WTC11 (cell line): ENCODE measurements at regions not wholly inside any gene's neighbourhood (a gene's known extent, or its start where the extent isn't known, plus 50 kb on each side); places are given as distances from the start of the nearest gene placed in this dataset.

Experiments
- ATAC-seq: fragments of 200-7000 bp; cut with Tn5 transposase; 2 replicates; pipeline ENCODE4 v1.10.0; 2021; ENCODE audit warnings: mild to moderate bottlenecking, moderate library complexity
- CTCF ChIA-PET: fragments of 300-600 bp; sonication (Branson Sonifier 250); formaldehyde crosslinking; loops from one replicate; lab custom pipeline; 2021; ENCODE audit warnings: antibody characterized with exemption; lab: Charles Lee
- POLR2A ChIA-PET: fragments of 350-600 bp; sonication (Branson Sonifier 250); formaldehyde crosslinking; loops from one replicate; lab custom pipeline; 2021; ENCODE audit warnings: antibody characterized with exemption; lab: Charles Lee
- DNase-seq: peaks from one replicate; pipeline ENCODE4 v3.0.0; 2021; ENCODE audit warnings: low spot score
- H3K27ac Mint-ChIP-seq: 2 replicates; pipeline ENCODE4 v1.8.0; 2021; ENCODE audit warnings: mixed read lengths
- H3K27me3 Mint-ChIP-seq: 2 replicates; pipeline ENCODE4 v1.8.0; 2021; ENCODE audit warnings: low read depth, mild to moderate bottlenecking, moderate library complexity, mixed read lengths
- H3K36me3 Mint-ChIP-seq: 2 replicates; pipeline ENCODE4 v1.8.0; 2021; ENCODE audit warnings: mixed read lengths
- H3K4me1 Mint-ChIP-seq: 2 replicates; pipeline ENCODE4 v1.8.0; 2022; ENCODE audit warnings: mixed read lengths
- H3K4me3 Mint-ChIP-seq: 2 replicates; pipeline ENCODE4 v1.8.0; 2021; ENCODE audit warnings: mild to moderate bottlenecking, moderate library complexity, mixed read lengths
- H3K9me3 Mint-ChIP-seq: 2 replicates; pipeline ENCODE4 v1.8.0; 2021; ENCODE audit warnings: mixed read lengths
- CREB1 ChIP-seq: sonication (generic); formaldehyde crosslinking; IDR thresholded peaks from 2 replicates; pipeline ENCODE4 v1.8.0; 2023; ENCODE audit warnings: mild to moderate bottlenecking, missing genetic modification reagents
- CREM ChIP-seq: sonication (generic); formaldehyde crosslinking; IDR thresholded peaks from 2 replicates; pipeline ENCODE4 v1.8.1; 2022; ENCODE audit warnings: mild to moderate bottlenecking, missing genetic modification reagents, moderate library complexity
- ESRRA ChIP-seq: sonication (generic); formaldehyde crosslinking; IDR thresholded peaks from 2 replicates; pipeline ENCODE4 v1.8.1; 2022; ENCODE audit warnings: mild to moderate bottlenecking, missing genetic modification reagents, borderline replicate concordance
- ETV6 ChIP-seq: sonication (generic); formaldehyde crosslinking; IDR thresholded peaks from 2 replicates; pipeline ENCODE4 v1.8.1; 2022; ENCODE audit warnings: mild to moderate bottlenecking, missing genetic modification reagents
- FOXJ3 ChIP-seq: sonication (generic); formaldehyde crosslinking; IDR thresholded peaks from 2 replicates; pipeline ENCODE4 v1.9.0; 2021; ENCODE audit warnings: missing genetic modification reagents, mild to moderate bottlenecking, borderline replicate concordance
- GTF2I ChIP-seq: fragments of 250-450 bp; sonication (Bioruptor Pico); conservative IDR thresholded peaks from 2 replicates; pipeline ENCODE4 v1.4.0; 2021; ENCODE audit warnings: mild to moderate bottlenecking
- JAZF1 ChIP-seq: fragments of 250-450 bp; sonication (Bioruptor Pico); IDR thresholded peaks from 2 replicates; pipeline ENCODE4 v1.9.0; 2021; ENCODE audit warnings: moderate library complexity, mild to moderate bottlenecking, inconsistent platforms
- KAT7 ChIP-seq: sonication (generic); formaldehyde crosslinking; IDR thresholded peaks from 2 replicates; pipeline ENCODE4 v1.8.1; 2023; ENCODE audit warnings: missing genetic modification reagents, mild to moderate bottlenecking, borderline replicate concordance
- MXD4 ChIP-seq: fragments of 250-450 bp; sonication (Bioruptor Pico); IDR thresholded peaks from 2 replicates; pipeline ENCODE4 v1.8.0; 2021; ENCODE audit warnings: mild to moderate bottlenecking, moderate library complexity, borderline replicate concordance
- NFE2L1 ChIP-seq: sonication (generic); formaldehyde crosslinking; IDR thresholded peaks from 2 replicates; pipeline ENCODE4 v1.8.1; 2023; ENCODE audit warnings: missing genetic modification reagents
- NR2C2 ChIP-seq: sonication (generic); formaldehyde crosslinking; IDR thresholded peaks from 2 replicates; pipeline ENCODE4 v1.8.0; 2022; ENCODE audit warnings: mild to moderate bottlenecking, missing genetic modification reagents
- NR3C1 ChIP-seq: sonication (generic); formaldehyde crosslinking; conservative IDR thresholded peaks from 2 replicates; pipeline ENCODE4 v1.8.1; 2023; ENCODE audit warnings: low read depth, mild to moderate bottlenecking, missing genetic modification reagents
- PRDM15 ChIP-seq: sonication (generic); formaldehyde crosslinking; IDR thresholded peaks from 2 replicates; pipeline ENCODE4 v1.8.0; 2022; ENCODE audit warnings: missing genetic modification reagents
- PRRX2 ChIP-seq: fragments of 250-450 bp; sonication (Bioruptor Pico); IDR thresholded peaks from 2 replicates; pipeline ENCODE4 v1.8.0; 2021; ENCODE audit warnings: mild to moderate bottlenecking
- SMAD3 ChIP-seq: sonication (generic); formaldehyde crosslinking; IDR thresholded peaks from 2 replicates; pipeline ENCODE4 v1.8.0; 2022; ENCODE audit warnings: missing genetic modification reagents, mild to moderate bottlenecking, borderline replicate concordance
- SMAD4 ChIP-seq: sonication (generic); formaldehyde crosslinking; IDR thresholded peaks from 2 replicates; pipeline ENCODE4 v1.8.0; 2022; ENCODE audit warnings: mild to moderate bottlenecking, missing genetic modification reagents
- TEAD4 ChIP-seq: sonication (generic); formaldehyde crosslinking; IDR thresholded peaks from 2 replicates; pipeline ENCODE4 v1.8.0; 2022; ENCODE audit warnings: mild to moderate bottlenecking, missing genetic modification reagents
- TF ChIP-seq, protein P1 (sequence below): sonication (generic); formaldehyde crosslinking; conservative IDR thresholded peaks from 2 replicates; pipeline ENCODE4 v1.8.1; 2022; ENCODE audit warnings: mild to moderate bottlenecking, missing genetic modification reagents
- TF ChIP-seq, protein P2 (sequence below): fragments of 250-450 bp; sonication (Bioruptor Pico); IDR thresholded peaks from 2 replicates; pipeline ENCODE4 v2.1.2; 2022; ENCODE audit warnings: mild to moderate bottlenecking, moderate library complexity
- TF ChIP-seq, protein P3 (sequence below): sonication (generic); formaldehyde crosslinking; IDR thresholded peaks from 2 replicates; pipeline ENCODE4 v1.8.1; 2023; ENCODE audit warnings: mild to moderate bottlenecking, missing genetic modification reagents

DNA sequence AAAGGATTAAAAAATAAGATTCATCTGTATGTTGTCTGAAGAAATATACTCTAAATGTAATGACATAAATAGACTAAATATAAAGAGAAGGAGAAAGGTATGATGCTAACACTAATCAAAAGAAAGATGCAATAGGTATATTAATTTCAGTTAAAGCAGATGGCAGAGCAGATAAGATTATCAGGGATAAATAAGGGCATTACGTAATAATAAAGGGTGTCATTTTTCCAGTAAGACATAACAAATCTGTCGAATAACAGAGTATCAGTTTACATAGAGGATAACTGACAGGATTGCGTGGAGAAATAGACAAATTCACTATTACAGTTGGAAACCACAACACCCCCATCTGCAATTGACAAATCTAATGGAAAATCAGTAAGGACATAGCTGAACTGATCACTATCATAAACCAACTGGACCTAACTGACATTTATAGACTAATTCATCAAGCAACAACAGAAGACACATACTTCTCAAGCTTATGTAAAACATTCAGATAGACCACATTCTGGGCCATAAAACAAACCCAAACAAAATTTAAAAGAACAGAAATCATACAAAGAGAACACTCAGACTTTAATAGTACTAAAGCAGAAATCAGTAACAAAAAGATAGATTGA, 384.1 kb upstream of the COBL start:
- H3K4me1 Mint-ChIP-seq = no peaks in the 10 kb centered on the region
- no peak overlapping the region for H3K27ac Mint-ChIP-seq
- ATAC-seq = no peak
- peaks cover 6% of the 10 kb centered on the region; the same call in 1 of the 2 replicates for H3K36me3 Mint-ChIP-seq
- no peaks in the 10 kb centered on the region for H3K27me3 Mint-ChIP-seq
- TF ChIP-seq ESRRA (no peak), KAT7 (CRISPR knock-in tag) (no peak), GTF2I (no peak), NR2C2 (CRISPR knock-in tag) (no peak)
- TF ChIP-seq, all 79 proteins: peak for 0
- Mint-ChIP-seq H3K9me3 (peaks cover 19% of the 10 kb centered on the region), H3K4me3 (no peak overlapping the region)
- POLR2A ChIA-PET = no interaction called here
- DNase-seq = no peak
- CTCF ChIA-PET = no interaction called here

DNA sequence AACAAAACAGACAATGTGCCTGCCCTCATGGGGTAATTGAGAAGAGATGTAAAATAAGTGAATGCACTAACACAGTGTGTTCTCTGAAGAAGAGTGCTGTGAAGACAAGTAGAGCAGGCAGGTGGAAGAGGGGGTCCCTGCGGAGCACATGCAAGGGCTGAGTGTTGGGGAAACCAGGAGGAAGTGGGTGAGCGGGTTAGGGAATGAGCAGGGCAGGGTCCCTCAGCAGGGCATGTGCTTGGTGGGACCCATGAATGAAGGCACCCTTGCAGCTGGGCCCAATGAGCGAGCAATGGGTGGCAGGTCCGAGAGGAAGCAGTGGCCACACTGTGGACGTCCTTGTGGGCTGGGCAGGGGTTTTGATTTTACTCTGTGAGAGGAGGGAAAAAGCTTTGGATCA, 376.6 kb upstream of the COBL start:
- no peak for DNase-seq
- ChIA-PET CTCF (no interaction called here), POLR2A (no interaction called here)
- ATAC-seq = no peak
- no peaks in the 10 kb centered on the region for H3K9me3 Mint-ChIP-seq
- no peaks in the 10 kb centered on the region for H3K36me3 Mint-ChIP-seq
- H3K4me3 Mint-ChIP-seq = no peak overlapping the region
- peaks cover 8% of the 10 kb centered on the region for H3K4me1 Mint-ChIP-seq
- H3K27me3 Mint-ChIP-seq = no peaks in the 10 kb centered on the region
- TF ChIP-seq PRDM15 (CRISPR knock-in tag) (no peak), JAZF1 (CRISPR knock-in tag) (no peak), TEAD4 (CRISPR knock-in tag) (no peak), CREM (CRISPR knock-in tag) (no peak), CREB1 (CRISPR knock-in tag) (no peak), SMAD3 (CRISPR knock-in tag) (no peak), NFE2L1 (CRISPR knock-in tag) (no peak), NR3C1 (CRISPR knock-in tag) (no peak), MXD4 (CRISPR knock-in tag) (no peak), FOXJ3 (no peak), PRRX2 (CRISPR knock-in tag) (no peak), GTF2I (no peak), ETV6 (CRISPR knock-in tag) (no peak), SMAD4 (CRISPR knock-in tag) (no peak)
- TF ChIP-seq, protein P1, sequence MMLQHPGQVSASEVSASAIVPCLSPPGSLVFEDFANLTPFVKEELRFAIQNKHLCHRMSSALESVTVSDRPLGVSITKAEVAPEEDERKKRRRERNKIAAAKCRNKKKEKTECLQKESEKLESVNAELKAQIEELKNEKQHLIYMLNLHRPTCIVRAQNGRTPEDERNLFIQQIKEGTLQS (CRISPR knock-in tag) = no peak
- TF ChIP-seq, protein P2, sequence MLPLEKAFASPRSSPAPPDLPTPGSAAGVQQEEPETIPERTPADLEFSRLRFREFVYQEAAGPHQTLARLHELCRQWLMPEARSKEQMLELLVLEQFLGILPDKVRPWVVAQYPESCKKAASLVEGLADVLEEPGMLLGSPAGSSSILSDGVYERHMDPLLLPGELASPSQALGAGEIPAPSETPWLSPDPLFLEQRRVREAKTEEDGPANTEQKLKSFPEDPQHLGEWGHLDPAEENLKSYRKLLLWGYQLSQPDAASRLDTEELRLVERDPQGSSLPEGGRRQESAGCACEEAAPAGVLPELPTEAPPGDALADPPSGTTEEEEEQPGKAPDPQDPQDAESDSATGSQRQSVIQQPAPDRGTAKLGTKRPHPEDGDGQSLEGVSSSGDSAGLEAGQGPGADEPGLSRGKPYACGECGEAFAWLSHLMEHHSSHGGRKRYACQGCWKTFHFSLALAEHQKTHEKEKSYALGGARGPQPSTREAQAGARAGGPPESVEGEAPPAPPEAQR (CRISPR knock-in tag) = no peak
- TF ChIP-seq, protein P3, sequence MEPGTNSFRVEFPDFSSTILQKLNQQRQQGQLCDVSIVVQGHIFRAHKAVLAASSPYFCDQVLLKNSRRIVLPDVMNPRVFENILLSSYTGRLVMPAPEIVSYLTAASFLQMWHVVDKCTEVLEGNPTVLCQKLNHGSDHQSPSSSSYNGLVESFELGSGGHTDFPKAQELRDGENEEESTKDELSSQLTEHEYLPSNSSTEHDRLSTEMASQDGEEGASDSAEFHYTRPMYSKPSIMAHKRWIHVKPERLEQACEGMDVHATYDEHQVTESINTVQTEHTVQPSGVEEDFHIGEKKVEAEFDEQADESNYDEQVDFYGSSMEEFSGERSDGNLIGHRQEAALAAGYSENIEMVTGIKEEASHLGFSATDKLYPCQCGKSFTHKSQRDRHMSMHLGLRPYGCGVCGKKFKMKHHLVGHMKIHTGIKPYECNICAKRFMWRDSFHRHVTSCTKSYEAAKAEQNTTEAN (CRISPR knock-in tag) = no peak
- no peak overlapping the region for H3K27ac Mint-ChIP-seq
